Endometrial microvascular endothelial cells (primary cell): ENCODE measurements at regions not wholly inside any gene's neighbourhood (a gene's known extent, or its start where the extent isn't known, plus 50 kb on each side); places are given as distances from the start of the nearest gene placed in this dataset.

Experiments used
- in situ Hi-C: cut with HindIII; loops from 2 replicates; pipeline ENCODE4 v1.10.0; 2017; ENCODE audit warnings: low sequenced_read_pairs, low pct_unique_long_range_greater_than_20kb; ENCODE audit errors: inconsistent ontology term

DNA sequence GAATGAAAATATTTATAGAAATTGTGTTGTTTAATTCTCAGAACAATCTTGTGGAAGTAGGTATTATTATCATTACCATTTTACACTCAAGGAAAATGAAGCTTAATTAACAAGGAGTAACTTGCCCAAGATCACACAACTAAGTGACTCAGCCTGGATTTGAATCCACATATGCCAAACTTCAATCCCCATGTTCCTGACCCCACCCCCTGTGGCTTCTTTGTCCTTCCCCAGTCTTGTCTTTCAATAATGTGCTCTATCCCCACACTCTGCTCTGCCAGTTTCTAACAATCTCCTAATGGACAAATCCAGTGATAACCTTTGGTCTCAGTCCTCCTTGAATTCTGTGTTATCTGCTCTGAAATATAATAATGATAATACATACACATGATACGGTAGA, 355.2 kb downstream of the BMP4 start:
- in situ Hi-C loops, result no loop called here

- in situ Hi-C loops, result no loop called here
These were observed 357.2 kb downstream of the BMP4 start for GRCh38 chr14:53599221-53599945.

GRCh38 chr14:53596853-53597525, 359.6 kb downstream of the BMP4 start:
- in situ Hi-C loops, result no loop called here

GRCh38 chr14:53591816-53592215, 364.8 kb downstream of the BMP4 start:
- in situ Hi-C loops, result no loop called here

DNA sequence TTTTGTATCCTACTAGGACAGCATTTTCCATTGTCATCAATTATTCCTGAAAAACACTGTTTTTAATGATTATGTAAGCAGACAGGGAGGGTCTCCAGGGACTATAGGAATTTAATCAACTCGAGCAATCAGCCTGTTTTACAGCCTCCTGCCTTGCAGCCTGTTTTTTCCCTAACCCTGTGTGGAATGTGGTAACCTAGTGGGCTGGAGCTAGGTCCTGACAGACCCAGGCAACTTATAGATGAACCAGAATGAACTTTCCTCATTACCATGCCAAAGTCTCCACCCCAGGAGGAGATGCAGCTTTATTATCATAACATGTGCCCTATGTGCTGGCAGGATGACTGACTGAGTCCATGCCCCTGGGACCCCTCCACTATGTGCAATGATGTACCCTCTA, 375.1 kb downstream of the BMP4 start:
- in situ Hi-C loops, result no loop called here

GRCh38 chr14:53571641-53572328, 384.8 kb downstream of the BMP4 start:
- in situ Hi-C loops, result no loop called here

DNA sequence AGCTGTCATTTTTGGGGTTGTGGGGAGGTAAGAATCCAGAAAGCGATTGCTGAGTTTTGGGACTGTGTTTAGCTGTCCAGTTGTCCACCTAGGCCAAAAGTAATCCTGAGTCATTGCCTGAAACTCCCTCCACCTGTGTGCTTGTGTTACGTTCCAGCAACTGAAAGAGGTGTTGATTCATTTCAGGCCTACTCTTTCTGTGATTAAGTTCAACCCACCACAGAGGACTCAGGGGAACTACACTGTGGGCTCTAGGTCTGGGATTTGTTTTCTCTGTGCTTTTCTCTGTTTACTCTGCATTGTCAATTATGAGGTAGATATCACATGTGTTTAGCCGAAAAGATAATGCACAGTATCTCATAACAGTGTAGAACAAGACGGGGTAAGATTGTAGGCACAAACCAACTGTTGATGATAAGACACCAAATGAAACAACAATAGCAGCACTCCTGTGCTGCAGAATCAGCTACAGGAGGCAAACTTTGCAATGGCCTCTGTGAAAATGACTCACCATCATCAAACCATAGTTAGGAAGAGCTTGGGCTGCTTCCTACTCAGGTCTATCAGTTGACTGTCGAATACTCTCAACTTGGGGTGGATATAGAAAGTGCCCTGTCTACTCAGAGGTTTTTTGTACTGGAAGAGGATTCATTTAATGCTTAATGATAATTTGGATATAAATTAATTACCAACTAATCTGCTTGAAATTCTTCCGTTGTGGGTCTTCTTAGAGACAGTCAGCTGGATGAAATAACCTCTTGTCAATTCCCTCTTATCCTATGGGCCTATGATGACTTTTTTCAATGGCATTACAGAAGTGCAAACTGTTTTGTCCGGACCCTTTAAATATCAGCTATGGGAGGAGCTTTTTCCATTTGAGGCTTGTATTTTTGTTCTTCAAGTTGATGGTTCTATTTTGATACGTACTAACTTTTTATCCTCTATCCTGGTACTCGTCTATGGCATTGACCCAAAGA, 385.9 kb downstream of the BMP4 start:
- in situ Hi-C loops, result no loop called here

- in situ Hi-C loops, result no loop called here
These were observed 387.2 kb downstream of the BMP4 start for GRCh38 chr14:53569446-53569845.

DNA sequence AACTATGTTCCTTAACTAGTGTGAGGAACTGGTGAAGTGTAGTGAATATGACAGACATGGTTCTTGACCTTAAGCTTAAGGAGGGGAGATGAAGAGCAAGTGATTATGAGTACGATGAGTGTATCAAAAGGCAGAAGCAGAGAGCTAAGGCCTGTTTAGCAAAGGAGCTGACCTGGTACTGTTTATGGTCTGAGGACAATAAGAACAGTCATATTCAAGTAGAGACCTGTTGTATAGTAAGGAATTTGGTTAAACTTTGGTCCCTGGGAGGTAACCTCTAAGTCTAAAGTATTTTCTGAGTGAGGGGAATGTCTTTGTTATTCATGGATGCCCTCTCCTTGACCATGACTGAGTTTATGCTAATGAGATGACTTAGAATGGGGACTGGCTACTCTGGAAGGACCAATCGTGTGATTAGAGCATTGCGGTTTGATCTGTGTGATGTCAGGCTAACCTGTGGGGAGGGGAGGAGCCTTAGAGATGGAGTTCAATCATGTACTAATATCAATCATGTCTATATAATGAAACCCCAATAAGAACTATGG, 389.3 kb downstream of the BMP4 start:
- in situ Hi-C loops, result no loop called here

DNA sequence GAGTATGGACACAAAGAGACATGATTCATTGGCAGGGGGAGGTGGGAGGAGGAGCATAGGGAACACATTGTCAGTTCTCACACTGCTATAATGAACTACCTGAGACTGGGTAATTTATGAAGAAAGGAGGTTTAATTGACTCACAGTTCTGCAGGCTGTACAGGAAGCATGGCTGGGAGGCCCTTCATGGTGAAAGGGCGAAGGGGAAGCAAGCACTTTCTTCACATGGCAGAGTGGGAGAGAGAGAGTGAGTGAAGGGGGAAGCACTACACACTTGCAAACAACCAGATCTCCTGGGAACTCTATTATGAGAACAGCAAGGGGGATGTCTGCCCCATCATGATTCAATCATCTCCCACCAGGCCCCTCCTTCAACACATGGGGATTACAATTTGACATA, 391.8 kb downstream of the BMP4 start:
- in situ Hi-C loops, result no loop called here

GRCh38 chr14:53563628-53564027, 393.0 kb downstream of the BMP4 start:
- in situ Hi-C loops, result no loop called here

DNA sequence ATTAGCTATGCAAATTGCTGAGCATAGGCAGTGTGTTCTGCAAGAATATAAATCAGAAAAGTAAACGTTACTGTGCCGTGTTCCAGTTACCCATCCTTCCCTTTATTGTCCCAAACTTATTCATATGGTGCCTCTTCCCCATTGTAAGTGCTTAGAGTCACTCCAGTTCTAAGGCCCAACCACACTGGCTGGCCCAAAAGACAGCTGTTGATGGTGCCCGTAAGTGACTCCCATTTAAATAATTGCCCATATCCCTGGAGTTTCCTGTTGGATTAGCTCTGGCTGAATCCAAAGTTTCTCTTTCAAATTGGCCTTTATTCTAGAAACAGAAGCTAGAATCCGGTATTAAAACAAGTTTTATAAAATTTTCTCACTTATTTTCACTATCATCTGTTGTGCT, 400.1 kb upstream of the DDHD1 start:
- in situ Hi-C loops, result no loop called here

DNA sequence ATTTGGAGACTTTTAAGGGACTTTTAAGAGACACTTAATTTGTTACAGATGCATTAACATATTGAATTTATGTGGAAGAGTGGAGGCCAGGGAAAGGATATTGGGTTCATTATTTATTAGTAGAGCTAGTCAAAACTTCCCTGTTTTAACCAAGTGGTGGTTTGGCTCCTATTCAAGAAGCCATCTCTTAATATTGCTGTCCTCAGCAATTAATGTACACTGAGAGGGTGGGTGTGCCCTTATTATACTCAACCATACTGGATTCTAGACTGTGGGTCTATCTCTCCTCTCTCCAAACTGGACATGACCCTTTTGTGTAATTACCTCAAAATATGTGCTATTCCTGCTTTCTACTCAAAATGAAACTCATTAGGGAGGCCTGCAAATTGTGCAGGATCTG, 398.7 kb upstream of the DDHD1 start:
- in situ Hi-C loops, result no loop called here

DNA sequence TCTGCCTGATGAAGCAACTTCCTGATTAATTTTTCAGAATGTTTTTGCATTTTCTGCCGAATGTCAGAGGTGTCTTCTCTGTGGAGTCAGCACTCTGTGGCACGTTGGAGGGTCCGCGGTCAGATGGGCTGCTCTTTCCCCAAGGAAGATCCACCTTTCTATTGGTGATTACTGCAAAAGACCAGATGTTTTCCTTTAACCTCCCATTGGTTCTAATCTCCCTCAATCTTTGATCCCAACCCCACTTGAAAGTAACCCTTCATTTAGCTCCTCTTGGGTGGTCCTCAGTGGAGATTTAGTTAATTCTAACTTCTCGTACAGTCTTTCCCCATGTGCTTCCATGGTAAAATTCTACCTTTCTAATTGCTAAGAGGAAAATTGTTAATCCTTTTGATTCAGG, 397.7 kb upstream of the DDHD1 start:
- in situ Hi-C loops, result no loop called here

DNA sequence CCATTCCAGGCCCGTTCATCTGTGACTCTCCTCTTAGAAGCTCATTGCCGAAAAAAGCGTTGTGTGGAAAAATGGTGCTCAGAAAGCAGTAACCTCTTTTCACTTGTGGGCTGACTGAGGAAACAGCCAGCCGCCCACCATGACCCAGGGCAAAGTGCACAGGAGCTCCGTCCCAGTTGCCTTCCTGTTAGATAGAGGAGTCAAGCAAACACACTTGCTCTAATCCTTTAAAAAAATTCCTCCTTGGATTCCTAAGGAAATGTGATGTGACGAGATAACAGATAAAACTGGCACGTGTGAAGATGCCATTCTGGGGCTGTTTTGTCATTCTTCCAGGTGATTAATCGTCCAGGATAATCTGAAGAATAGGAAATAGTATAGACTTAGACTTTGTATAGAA, 396.8 kb upstream of the DDHD1 start:
- in situ Hi-C loops, result loop anchor here (25.0 kb wide), 2 partner anchors 412 to 787 kb away; partner anchors contain the start of gene BMP4

GRCh38 chr14:53547593-53547992, 394.5 kb upstream of the DDHD1 start:
- in situ Hi-C loops, result loop anchor here (25.0 kb wide), 2 partner anchors 415 to 790 kb away; partner anchors contain the start of gene BMP4

- in situ Hi-C loops, result loop anchor here (25.0 kb wide), 2 partner anchors 417 to 792 kb away; partner anchors contain the start of gene BMP4
These were observed 392.1 kb upstream of the DDHD1 start for GRCh38 chr14:53545217-53545616.

DNA sequence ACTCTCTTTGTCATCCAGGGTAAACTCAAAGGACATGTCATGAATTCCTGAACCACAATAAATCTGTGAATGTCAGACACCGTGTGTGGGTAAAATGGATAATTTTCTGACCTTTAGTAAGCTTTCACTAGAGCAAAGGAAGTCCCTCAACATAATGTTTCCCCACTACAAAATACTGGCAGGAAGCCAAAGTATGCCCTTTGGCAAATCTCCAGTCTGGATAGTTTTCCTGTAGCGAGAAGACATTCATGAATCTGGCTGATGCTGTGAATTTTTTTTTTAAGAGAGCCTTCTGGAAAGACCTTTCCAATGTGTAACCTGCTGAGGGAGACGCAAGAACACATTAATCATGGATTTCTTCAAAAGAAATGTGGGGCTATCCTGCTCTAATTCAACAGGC, 389.6 kb upstream of the DDHD1 start:
- in situ Hi-C loops, result loop anchor here (25.0 kb wide), 2 partner anchors 420 to 795 kb away; partner anchors contain the start of gene BMP4
